ENCODE measurements at regions not wholly inside any gene's neighbourhood (a gene's known extent, or its start where the extent isn't known, plus 50 kb on each side); places are given as distances from the start of the nearest gene placed in this dataset.

- TF ChIP-seq POLR2A (IDR thresholded peaks at IDR 0.05) = no peak
- no peak for TF ChIP-seq CTCF (IDR thresholded peaks at IDR 0.05)
- no peak for TF ChIP-seq POLR2AphosphoS5 (IDR thresholded peaks at IDR 0.05)
- no peak for TF ChIP-seq EP300 (IDR thresholded peaks at IDR 0.05)
Observed at GRCh38 chr3:23044463-23044862, 158.7 kb upstream of the UBE2E2 start.

All from gastroesophageal sphincter (tissue), 3 donors.